OCI-LY3 (cell line): ENCODE measurements at regions not wholly inside any gene's neighbourhood (a gene's known extent, or its start where the extent isn't known, plus 50 kb on each side); places are given as distances from the start of the nearest gene placed in this dataset.

Source experiments
- CTCF ChIP-seq: fragments of 200-600, 300-600 bp; sonication (generic); IDR thresholded peaks from 2 replicates; pipeline ENCODE4 v1.5.1; 2014; ENCODE audit warnings: antibody characterized with exemption, low read length, low read depth
- EZH2phosphoT487 ChIP-seq: fragments of 200-600 bp; shearing (Covaris generic); IDR thresholded peaks from 2 replicates; pipeline ENCODE4 v1.6.1; 2018; ENCODE audit warnings: antibody characterized with exemption, mixed run types, low read depth

GRCh38 chr6:170129691-170130171 is 161.1 kb downstream of the DLL1 start:
- TF ChIP-seq CTCF (no peak), EZH2phosphoT487 (no peak)
